ENCODE measurements at regions not wholly inside any gene's neighbourhood (a gene's known extent, or its start where the extent isn't known, plus 50 kb on each side); places are given as distances from the start of the nearest gene placed in this dataset.

DNA sequence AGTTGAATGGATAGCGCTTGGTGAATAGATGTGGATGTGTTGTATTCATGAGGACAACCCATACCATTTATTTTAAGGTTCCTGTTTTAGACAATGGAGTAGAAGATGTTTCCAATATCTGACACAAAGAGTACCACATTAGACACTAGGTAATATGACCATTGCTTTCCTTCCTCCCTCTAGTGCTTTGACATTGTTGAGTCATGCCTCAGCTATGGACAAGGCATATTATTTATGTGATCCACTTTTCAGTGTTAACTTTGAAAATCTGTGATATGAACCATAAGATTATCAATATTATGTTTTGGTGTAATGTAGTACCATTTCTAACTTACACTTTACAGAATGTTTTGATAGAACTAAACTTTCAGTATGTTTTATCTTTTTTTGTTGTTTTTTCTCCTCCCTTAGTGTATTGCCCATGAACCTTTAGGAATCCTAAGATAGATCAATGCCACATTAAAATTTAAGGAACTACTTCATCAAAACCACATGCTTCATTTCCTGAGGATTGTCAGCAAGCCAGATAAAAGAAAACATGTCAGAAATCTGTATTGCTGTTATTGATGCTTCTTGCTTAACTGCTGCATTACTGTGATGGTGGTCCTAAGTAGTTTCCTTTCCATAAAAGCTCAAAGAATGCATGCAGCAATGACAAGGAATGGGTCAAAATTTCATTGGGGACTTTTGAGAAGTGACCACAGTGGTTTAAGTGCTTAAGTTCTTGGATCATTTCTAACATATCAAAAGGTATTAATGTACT, 105.0 kb downstream of the PCDH7 start:
- H3K4me1 Mint-ChIP-seq: no peaks in the 10 kb centered on the region
- H3K27me3 Mint-ChIP-seq: no peaks in the 10 kb centered on the region
- no peak for ATAC-seq
- peaks cover 5% of the 10 kb centered on the region for H3K9me3 Mint-ChIP-seq
- H3K36me3 Mint-ChIP-seq: no peaks in the 10 kb centered on the region
- no peak overlapping the region for H3K27ac Mint-ChIP-seq
- no peak overlapping the region for H3K4me3 Mint-ChIP-seq

DNA sequence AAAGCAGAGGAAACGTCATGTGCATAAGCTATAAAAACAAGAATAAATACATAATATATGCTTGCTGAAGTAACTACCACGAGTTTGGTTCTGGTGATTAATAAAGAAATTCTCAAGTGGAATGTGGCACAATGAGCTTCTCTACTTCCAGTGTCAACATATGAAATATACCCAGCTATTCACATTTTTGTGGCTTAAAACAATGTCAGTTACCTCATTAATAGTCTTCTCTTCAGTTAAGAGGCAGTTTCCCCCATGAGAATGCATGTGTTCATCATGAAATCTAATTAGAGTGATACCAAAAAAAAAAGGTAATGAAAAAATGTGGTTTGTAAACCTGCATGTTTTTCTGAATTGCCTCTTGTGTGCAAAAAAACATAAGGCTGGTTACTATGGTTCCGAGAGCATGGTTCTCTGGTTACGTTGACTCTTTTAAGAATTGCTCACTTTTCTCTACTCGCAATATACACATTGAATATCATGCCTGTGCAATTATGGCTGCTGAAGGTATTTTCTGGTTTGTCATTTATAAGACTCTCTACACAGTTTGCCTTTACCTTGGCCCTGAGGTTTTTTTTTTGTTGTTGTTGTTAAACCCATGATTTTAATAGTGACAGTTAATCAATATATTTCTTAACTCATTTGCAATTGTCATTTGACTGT, 108.2 kb downstream of the PCDH7 start:
- Mint-ChIP-seq H3K4me3 (no peak overlapping the region), H3K27ac (no peak overlapping the region), H3K27me3 (no peaks in the 10 kb centered on the region), H3K36me3 (no peaks in the 10 kb centered on the region), H3K4me1 (no peaks in the 10 kb centered on the region), H3K9me3 (peaks cover 10% of the 10 kb centered on the region)
- ATAC-seq: no peak

DNA sequence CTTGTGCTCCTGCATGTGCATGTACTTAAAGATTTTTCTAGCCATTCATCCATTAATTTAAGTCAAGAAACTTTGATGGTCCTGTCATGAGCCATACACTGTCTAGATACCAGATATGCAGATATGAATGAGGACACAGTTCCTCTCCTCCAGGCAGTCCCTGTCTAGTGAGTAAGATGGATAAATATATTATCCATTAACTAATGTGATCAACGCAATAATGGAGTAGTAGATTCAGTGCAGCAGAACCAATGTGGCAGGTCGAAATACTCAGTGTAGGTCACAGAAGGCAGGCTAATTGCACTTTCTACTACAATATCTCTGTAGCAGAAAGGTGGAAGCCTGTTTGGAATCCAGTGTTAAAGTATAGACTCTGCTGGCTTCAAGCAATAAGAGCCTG, 112.5 kb downstream of the PCDH7 start:
- ATAC-seq: no peak
- peaks cover 9% of the 10 kb centered on the region for H3K9me3 Mint-ChIP-seq

DNA sequence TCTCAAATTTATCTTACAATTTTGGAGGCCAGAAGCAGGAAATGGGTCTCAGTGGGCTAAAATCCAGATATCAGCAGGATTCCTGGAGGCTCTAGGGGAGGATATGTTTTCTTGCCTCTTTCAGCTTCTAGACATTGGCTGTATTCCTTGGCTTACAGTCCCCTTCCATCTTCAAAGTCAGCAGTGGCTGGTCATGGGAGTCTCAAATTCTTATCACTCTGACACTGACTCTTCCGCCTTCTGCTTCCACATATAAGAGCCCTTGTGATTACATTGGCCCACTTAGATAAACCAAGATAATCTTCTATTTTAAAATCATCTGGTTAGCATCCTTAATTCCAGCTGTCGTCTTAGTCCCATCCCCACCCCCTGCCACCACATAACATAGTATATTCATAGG, 113.0 kb downstream of the PCDH7 start:
- Mint-ChIP-seq H3K9me3 (peaks cover 9% of the 10 kb centered on the region), H3K4me1 (no peaks in the 10 kb centered on the region), H3K27ac (no peak overlapping the region), H3K27me3 (no peaks in the 10 kb centered on the region), H3K36me3 (no peaks in the 10 kb centered on the region), H3K4me3 (no peak overlapping the region)
- ATAC-seq: no peak

More for the DNA sequence above, 112.5 kb downstream of the PCDH7 start:
- Mint-ChIP-seq H3K36me3 (no peaks in the 10 kb centered on the region), H3K27ac (no peak overlapping the region), H3K27me3 (no peaks in the 10 kb centered on the region), H3K4me1 (no peaks in the 10 kb centered on the region), H3K4me3 (no peak overlapping the region)

DNA sequence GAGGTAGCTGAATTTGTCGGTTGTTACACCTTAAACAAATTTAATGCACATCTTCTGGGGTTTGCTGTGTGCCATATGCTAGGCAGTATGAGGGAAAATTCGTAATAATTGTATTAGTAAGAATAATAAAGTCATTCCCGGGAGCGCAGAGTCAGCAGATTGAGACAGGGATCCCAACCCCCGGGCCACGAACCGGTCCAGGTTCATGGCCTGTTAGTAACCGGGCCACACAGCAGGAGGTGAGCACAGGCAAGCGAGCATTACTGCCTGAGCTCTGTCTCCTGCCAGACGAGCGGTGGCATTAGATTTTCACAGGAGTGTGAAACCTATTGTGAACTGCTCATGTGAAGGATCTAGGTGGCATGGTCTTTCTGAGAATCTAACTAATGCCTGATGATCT, 114.9 kb downstream of the PCDH7 start:
- Mint-ChIP-seq H3K36me3 (no peaks in the 10 kb centered on the region), H3K9me3 (peaks cover 9% of the 10 kb centered on the region), H3K4me3 (no peak overlapping the region), H3K27ac (no peak overlapping the region), H3K27me3 (no peaks in the 10 kb centered on the region), H3K4me1 (no peaks in the 10 kb centered on the region)
- no peak for ATAC-seq

DNA sequence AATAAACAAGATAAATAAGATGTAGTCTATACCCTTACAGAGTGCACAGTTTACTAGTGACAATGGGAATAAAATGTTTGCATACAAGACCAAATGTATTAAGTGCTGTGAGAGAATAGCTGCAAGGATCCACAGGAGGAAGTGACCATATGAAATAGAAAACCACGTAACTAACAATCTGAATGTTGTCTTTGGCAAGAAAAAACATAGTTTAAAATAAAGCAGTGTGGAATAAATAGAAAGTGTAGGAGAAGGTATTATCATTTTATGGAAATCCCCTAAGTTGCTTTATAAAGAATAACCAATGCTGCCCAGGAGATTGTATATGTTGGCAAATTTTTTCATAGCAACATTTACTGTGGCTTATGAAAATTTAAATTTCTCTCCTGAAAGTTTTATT, 116.1 kb downstream of the PCDH7 start:
- H3K36me3 Mint-ChIP-seq: no peaks in the 10 kb centered on the region
- H3K4me3 Mint-ChIP-seq: no peak overlapping the region
- H3K9me3 Mint-ChIP-seq: peaks cover 2% of the 10 kb centered on the region
- H3K27me3 Mint-ChIP-seq: no peaks in the 10 kb centered on the region
- H3K27ac Mint-ChIP-seq: no peak overlapping the region
- no peaks in the 10 kb centered on the region for H3K4me1 Mint-ChIP-seq
- no peak for ATAC-seq

DNA sequence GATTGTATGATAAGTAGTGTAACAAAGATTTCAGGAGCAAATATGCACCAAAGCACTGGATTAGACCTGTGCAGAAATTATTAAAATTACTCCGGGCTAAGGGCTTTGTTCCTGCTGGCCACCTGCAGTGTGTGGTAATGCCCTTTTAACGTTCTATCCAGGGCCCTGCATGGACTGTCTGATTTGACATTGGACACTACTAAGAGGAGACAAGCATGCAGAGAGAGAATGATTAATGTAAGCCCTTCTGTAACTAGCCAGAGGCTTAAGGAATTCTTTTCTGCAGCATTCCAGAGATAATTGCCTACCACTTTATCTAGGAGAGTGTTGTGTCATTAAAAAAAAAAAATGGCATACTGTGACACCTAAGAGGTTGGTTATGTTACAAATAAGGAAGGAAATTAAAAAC, 117.0 kb downstream of the PCDH7 start:
- H3K4me3 Mint-ChIP-seq: no peak overlapping the region
- H3K27ac Mint-ChIP-seq: no peak overlapping the region
- H3K36me3 Mint-ChIP-seq: no peaks in the 10 kb centered on the region
- ATAC-seq: no peak
- peaks cover 2% of the 10 kb centered on the region for H3K9me3 Mint-ChIP-seq
- no peaks in the 10 kb centered on the region for H3K4me1 Mint-ChIP-seq
- H3K27me3 Mint-ChIP-seq: no peaks in the 10 kb centered on the region

DNA sequence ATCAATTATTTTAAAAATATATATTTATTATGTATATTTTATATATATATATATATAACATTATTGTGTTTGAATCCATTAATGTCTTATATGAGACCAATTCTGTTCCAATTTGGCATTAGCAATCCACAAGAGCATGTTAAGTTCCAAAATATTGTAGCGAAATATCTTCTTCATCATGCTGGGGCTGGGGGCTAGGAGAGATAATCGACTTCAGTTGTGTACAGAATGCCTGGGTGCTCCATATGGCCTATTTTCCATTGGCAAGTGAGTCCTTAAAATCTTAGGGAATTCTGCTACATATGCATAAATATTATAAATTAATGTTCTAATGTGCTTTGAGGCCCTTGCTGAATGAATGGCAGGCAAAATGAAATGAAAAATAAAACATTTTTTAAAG, 117.7 kb downstream of the PCDH7 start:
- ATAC-seq: no peak
- no peaks in the 10 kb centered on the region for H3K4me1 Mint-ChIP-seq
- peaks cover 2% of the 10 kb centered on the region for H3K9me3 Mint-ChIP-seq
- no peaks in the 10 kb centered on the region for H3K36me3 Mint-ChIP-seq
- no peaks in the 10 kb centered on the region for H3K27me3 Mint-ChIP-seq
- no peak overlapping the region for H3K4me3 Mint-ChIP-seq
- H3K27ac Mint-ChIP-seq: no peak overlapping the region

DNA sequence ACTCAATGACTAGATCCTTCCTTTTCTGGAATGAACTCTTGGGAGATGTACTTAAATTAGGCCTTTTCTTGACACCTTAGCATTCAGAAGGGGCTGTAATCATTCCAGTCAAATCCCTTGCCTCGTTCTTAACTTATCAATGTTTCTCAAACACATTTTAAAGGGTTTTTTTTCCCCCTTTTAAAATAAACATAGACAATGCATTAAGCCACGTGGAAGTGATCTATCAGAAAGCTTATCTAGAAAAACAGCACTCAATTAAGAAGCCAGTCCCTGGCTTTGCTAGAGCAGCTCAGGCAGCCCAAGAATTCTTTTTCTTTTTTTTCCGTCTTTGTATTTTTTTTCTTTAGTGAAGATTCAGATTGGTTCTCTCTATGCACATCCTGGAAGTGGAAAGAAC, 118.2 kb downstream of the PCDH7 start:
- H3K9me3 Mint-ChIP-seq: peaks cover 2% of the 10 kb centered on the region
- H3K4me3 Mint-ChIP-seq: no peak overlapping the region
- H3K36me3 Mint-ChIP-seq: no peaks in the 10 kb centered on the region
- no peak for ATAC-seq
- H3K4me1 Mint-ChIP-seq: no peaks in the 10 kb centered on the region
- H3K27ac Mint-ChIP-seq: no peak overlapping the region
- no peaks in the 10 kb centered on the region for H3K27me3 Mint-ChIP-seq

DNA sequence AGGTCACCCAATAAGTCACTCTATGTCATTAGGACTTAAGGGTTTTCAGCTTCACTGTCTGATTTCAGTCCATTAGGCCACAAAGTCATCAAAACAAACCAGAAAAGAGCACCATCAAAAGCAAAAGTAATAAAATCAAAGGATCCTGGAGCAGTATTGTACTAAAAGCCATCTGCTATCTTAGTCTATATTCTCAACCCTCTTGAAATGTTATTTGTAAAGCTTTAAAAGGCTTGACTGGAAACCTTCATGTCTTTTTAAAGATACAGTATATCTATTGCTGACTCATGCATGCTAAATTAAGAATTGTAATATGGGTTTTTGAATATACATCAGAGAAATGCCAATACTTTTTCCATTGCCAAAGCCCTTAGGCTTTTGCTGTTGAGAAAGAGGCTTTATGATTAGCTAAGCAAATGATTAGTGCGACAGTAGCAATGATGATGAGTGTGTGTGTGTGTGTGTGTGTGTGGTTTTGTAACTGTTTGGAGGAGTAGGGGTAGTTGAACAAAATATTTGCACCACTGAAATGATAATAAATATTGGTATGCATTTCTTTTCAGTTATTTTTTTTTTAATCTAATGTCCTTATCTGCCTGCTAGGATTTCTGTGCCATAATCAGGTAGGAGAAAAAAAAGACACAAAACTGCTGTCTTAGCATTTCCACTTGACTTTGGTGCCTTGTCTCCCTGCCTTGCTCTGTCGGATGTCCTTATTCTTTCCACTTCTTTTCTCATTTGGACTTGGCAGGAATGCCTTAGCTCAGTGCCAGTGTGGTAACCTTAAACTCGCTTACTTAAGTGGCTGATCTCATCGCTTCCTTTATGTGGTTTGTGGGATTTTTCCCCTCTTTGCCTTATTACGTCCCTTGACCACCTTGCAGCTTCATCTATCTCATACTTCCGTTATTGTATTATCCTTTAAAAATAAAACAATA, 119.7 kb downstream of the PCDH7 start:
- Mint-ChIP-seq H3K4me1 (no peaks in the 10 kb centered on the region), H3K9me3 (no peaks in the 10 kb centered on the region), H3K27ac (no peak overlapping the region), H3K27me3 (no peaks in the 10 kb centered on the region), H3K4me3 (no peak overlapping the region), H3K36me3 (no peaks in the 10 kb centered on the region)
- ATAC-seq: no peak

DNA sequence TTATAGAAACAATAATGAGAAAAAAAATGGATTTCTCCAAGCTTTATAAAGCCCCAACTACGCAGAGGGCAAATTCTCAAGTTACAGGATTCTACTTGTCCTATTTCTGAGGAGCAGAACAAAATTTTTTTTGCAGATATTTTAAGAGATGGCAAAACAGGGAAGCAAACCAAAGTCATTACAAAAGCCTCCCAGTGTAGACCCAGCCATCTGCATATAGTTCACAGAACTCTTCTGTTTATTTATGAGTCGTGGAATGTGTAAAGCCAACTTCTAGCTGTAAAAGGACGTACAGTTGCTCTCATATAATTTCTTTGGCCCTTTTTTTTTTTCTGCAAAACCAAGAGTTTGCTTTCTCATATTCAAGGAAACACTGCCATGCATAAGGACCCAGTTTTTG, 120.4 kb downstream of the PCDH7 start:
- H3K9me3 Mint-ChIP-seq: no peaks in the 10 kb centered on the region
- H3K36me3 Mint-ChIP-seq: no peaks in the 10 kb centered on the region
- ATAC-seq: no peak
- no peak overlapping the region for H3K27ac Mint-ChIP-seq
- no peak overlapping the region for H3K4me3 Mint-ChIP-seq
- no peaks in the 10 kb centered on the region for H3K27me3 Mint-ChIP-seq
- no peaks in the 10 kb centered on the region for H3K4me1 Mint-ChIP-seq

DNA sequence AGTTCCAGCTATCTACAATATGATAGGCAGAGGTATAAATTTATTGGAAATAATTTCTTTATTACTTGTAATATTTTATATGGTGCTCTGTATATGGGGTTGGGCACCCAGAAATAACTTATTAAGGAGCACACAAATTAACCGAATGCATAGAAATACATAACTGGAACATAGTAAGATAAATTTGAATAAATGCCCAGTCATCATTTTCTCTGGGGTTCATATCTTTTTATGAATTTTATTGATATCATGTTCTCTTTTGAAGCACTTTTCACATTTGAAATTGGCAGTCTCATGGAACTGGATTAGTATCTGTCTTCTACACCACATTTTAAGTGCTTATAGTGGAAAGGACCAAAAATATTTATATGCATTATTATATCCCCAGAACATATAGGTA, 122.0 kb downstream of the PCDH7 start:
- H3K27me3 Mint-ChIP-seq: no peaks in the 10 kb centered on the region
- no peaks in the 10 kb centered on the region for H3K4me1 Mint-ChIP-seq
- ATAC-seq: no peak
- H3K9me3 Mint-ChIP-seq: no peaks in the 10 kb centered on the region
- no peak overlapping the region for H3K4me3 Mint-ChIP-seq
- H3K36me3 Mint-ChIP-seq: no peaks in the 10 kb centered on the region
- no peak overlapping the region for H3K27ac Mint-ChIP-seq

DNA sequence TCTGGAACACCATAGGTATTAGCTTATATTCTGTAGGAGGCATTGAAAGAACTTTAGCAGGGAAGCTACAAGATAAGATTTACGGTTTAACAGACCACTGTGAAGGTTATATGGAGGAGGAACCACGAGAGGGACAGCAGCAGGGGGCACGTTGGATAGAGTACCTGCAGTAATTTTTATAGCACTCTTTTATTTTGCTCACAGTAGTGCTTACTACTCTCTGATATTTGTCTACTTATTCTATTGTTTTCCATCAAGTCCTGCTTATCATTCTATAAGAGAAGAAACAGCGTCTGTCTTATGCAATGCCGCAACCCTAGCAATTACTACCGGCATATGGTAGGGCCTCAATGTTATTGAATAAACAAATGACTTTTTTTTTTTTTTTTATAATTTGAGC, 122.5 kb downstream of the PCDH7 start:
- Mint-ChIP-seq H3K4me1 (no peaks in the 10 kb centered on the region), H3K36me3 (no peaks in the 10 kb centered on the region), H3K9me3 (no peaks in the 10 kb centered on the region), H3K27me3 (no peaks in the 10 kb centered on the region), H3K4me3 (no peak overlapping the region), H3K27ac (no peak overlapping the region)
- no peak for ATAC-seq

DNA sequence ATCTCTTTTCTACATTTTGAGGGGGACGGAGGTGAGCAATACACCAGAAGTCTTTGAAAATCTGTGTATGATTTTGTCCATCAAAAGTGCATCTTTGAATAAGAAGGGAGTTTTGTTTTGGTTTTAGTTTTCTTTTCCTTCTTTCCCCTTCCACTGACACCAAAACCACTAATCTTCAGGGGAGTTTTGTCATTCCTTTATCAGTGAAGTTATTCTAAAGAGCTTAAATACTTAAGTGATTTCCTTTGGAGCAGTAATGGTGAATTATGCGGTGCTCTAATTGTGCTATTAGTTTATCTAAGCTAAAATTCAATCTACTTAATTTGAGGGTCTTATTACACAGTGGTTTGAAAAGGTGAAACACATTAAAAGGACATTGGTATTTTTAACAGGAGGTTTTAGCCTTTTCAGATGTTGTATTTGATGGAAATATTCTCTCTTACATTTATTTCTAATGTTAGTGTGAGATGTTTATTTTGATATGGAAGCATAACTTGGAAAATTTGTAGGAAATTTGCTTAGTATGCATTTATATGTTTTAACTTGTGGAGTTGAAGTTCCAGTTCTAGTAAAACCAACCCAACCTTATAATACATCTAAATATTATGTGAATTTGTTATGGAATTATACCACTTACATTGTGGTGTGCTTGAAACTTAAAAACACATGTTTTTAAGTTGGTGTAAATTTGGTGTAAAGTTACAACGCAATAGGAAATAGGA, 124.9 kb downstream of the PCDH7 start:
- Mint-ChIP-seq H3K27me3 (no peaks in the 10 kb centered on the region), H3K4me3 (no peak overlapping the region), H3K9me3 (peaks cover 3% of the 10 kb centered on the region), H3K4me1 (no peaks in the 10 kb centered on the region), H3K36me3 (no peaks in the 10 kb centered on the region), H3K27ac (no peak overlapping the region)
- ATAC-seq: no peak

DNA sequence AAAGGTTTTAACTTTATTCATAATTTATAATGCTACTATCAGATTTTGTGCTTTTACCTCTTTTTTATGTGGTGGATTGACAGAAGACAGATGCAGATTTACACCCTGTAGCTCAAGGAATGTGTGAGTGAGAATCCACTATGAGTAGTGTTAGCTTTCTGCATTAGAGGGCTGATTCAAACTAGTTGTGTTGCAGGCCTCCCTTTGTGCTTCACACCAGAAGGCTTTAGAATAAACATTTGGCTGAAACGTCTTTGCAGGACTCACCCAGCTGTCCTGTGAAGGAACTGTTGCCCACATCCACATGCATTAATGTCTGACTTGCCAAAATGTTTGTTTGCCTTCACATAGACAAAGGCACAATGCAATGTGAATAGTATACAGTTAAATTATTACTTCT, 127.0 kb downstream of the PCDH7 start:
- Mint-ChIP-seq H3K9me3 (peaks cover 3% of the 10 kb centered on the region), H3K27me3 (no peaks in the 10 kb centered on the region), H3K4me3 (no peak overlapping the region), H3K27ac (no peak overlapping the region), H3K4me1 (no peaks in the 10 kb centered on the region), H3K36me3 (no peaks in the 10 kb centered on the region)
- no peak for ATAC-seq

Data from stimulated activated memory B cell treated with anti-CD40 and anti-IgM and Interleukin-4, amounts not matched to agents 10 μg/mL and 1 μg/mL and 100 μg/mL, for 72 hours (primary cell).